ENCODE measurements at regions not wholly inside any gene's neighbourhood (a gene's known extent, or its start where the extent isn't known, plus 50 kb on each side); places are given as distances from the start of the nearest gene placed in this dataset.

GRCh38 chr1:234722904-234723720 is 113.1 kb upstream of the IRF2BP2 start (continued):
- TF ChIP-seq CBX5 (CRISPR knock-in tag; IDR thresholded peaks at IDR 0.05; ENCODE audit: borderline replicate concordance) (0 out of 2 replicates have a peak, but pooled peaks have one; percentile 42), ZNF737 (CRISPR knock-in tag; IDR thresholded peaks at IDR 0.05; ENCODE audit: borderline replicate concordance) (peak; percentile 87; the same call in 1 of the 2 replicates), HMGA1 (CRISPR knock-in tag; conservative IDR thresholded peaks at IDR 0.05) (no peak), ZNF512B (CRISPR knock-in tag; IDR thresholded peaks at IDR 0.05; ENCODE audit: borderline replicate concordance) (no peak), ZNF782 (CRISPR knock-in tag; IDR thresholded peaks at IDR 0.05; ENCODE audit: borderline replicate concordance) (no peak), GATAD2A (CRISPR knock-in tag; IDR thresholded peaks at IDR 0.05) (peak; percentile 10; the same call in 1 of the 2 replicates), MED1 (CRISPR knock-in tag; IDR thresholded peaks at IDR 0.05) (peak; percentile 82; the same call in 1 of the 2 replicates), KDM2A (CRISPR knock-in tag; IDR thresholded peaks at IDR 0.05; ENCODE audit: borderline replicate concordance, low read depth) (no peak), HOXA3 (CRISPR knock-in tag; IDR thresholded peaks at IDR 0.05) (peak; percentile 20; the same call in 1 of the 2 replicates), AFF4 (CRISPR knock-in tag; IDR thresholded peaks at IDR 0.05) (peak; percentile 90), TEF (CRISPR knock-in tag; IDR thresholded peaks at IDR 0.05) (peak; percentile 95), DDIT3 (CRISPR knock-in tag; IDR thresholded peaks at IDR 0.05) (no peak), THRA (CRISPR knock-in tag; IDR thresholded peaks at IDR 0.05; ENCODE audit: borderline replicate concordance) (peak; percentile 43; the same call in 1 of the 2 replicates), ZC3H4 (CRISPR knock-in tag; IDR thresholded peaks at IDR 0.05; ENCODE audit: borderline replicate concordance) (peak; percentile 80), ZNF383 (CRISPR knock-in tag; IDR thresholded peaks at IDR 0.05; ENCODE audit: borderline replicate concordance) (peak; percentile 71; the same call in 1 of the 2 replicates), BCL6 (CRISPR knock-in tag; IDR thresholded peaks at IDR 0.05) (peak; percentile 57), SNAI1 (CRISPR knock-in tag; IDR thresholded peaks at IDR 0.05; ENCODE audit: borderline replicate concordance) (no peak), ZFY (CRISPR knock-in tag; IDR thresholded peaks at IDR 0.05) (peak; percentile 11; the same call in 1 of the 2 replicates), PAWR (CRISPR knock-in tag; IDR thresholded peaks at IDR 0.05; ENCODE audit: borderline replicate concordance) (no peak)
